A673 (cell line): ENCODE measurements at regions not wholly inside any gene's neighbourhood (a gene's known extent, or its start where the extent isn't known, plus 50 kb on each side); places are given as distances from the start of the nearest gene placed in this dataset.

Source experiments
- BruUV-seq: library from RNA; stranded (reverse); fragments of 400-500 nt; replicated peaks from 2 replicates; lab custom pipeline; 2021; lab: Mats Ljungman, UMichigan
- CTCF ChIA-PET: fragments of 300-600 bp; sonication (Branson Sonifier 250); formaldehyde crosslinking; loops from one replicate; lab custom pipeline; 2022; ENCODE audit warnings: antibody characterized with exemption; lab: Charles Lee
- POLR2A ChIA-PET: fragments of 300-600 bp; sonication (Branson Sonifier 250); formaldehyde crosslinking; loops from one replicate; lab custom pipeline; 2022; ENCODE audit warnings: antibody characterized with exemption; ENCODE audit not compliant: low non-redundant PET; lab: Charles Lee
- DNase-seq: peaks from one replicate; pipeline ENCODE4 v3.0.0-alpha.2; 2015; ENCODE audit warnings: low spot score
- H3K27ac ChIP-seq: fragments of 200-600 bp; sonication (generic); 2 replicates; pipeline ENCODE4 v1.5.1; 2016; ENCODE audit warnings: mixed run types, low read depth, mild to moderate bottlenecking, mixed read lengths, antibody characterized with exemption, low read length; ENCODE audit not compliant: poor library complexity, severe bottlenecking
- H3K27me3 ChIP-seq: fragments of 200-600 bp; sonication (generic); replicated peaks from 2 replicates; pipeline ENCODE4 v1.6.1; 2017; ENCODE audit warnings: mixed run types, low read depth, mild to moderate bottlenecking, mixed read lengths, antibody characterized with exemption, low read length; ENCODE audit not compliant: insufficient read depth, poor library complexity
- H3K36me3 ChIP-seq: fragments of 200-600 bp; sonication (generic); 2 replicates; pipeline ENCODE4 v1.6.1; 2016; ENCODE audit warnings: mixed run types, mild to moderate bottlenecking, mixed read lengths, antibody characterized with exemption, low read length; ENCODE audit not compliant: insufficient read depth, poor library complexity, severe bottlenecking
- H3K4me1 ChIP-seq: fragments of 200-600 bp; sonication (generic); 2 replicates; pipeline ENCODE4 v1.6.1; 2017; ENCODE audit warnings: mixed run types, mild to moderate bottlenecking, mixed read lengths, antibody characterized with exemption, low read length; ENCODE audit not compliant: insufficient read depth, poor library complexity, severe bottlenecking
- H3K4me3 ChIP-seq: fragments of 200-600 bp; sonication (generic); 2 replicates; pipeline ENCODE4 v1.5.1; 2016; ENCODE audit warnings: low read depth, mixed run types, mild to moderate bottlenecking, mixed read lengths, low read length; ENCODE audit not compliant: poor library complexity, severe bottlenecking
- H3K9me3 ChIP-seq: fragments of 200-600 bp; sonication (generic); 2 replicates; pipeline ENCODE4 v1.6.1; 2016; ENCODE audit warnings: mixed run types, low read depth, mild to moderate bottlenecking, mixed read lengths, antibody characterized with exemption, low read length; ENCODE audit not compliant: poor library complexity, severe bottlenecking
- EZH2 ChIP-seq: fragments of 200-600 bp; sonication (generic); IDR thresholded peaks from 2 replicates; pipeline ENCODE4 v1.6.1; 2017; ENCODE audit warnings: borderline replicate concordance, low read depth, mild to moderate bottlenecking, mixed read lengths, antibody characterized with exemption, low read length; ENCODE audit not compliant: poor library complexity, severe bottlenecking
- intact Hi-C: fragments of 100-400 bp; cut with micrococcal nuclease; formaldehyde crosslinking; loops from one replicate; pipeline ENCODE4 v1.10.0; 2022; ENCODE audit not compliant: unreplicated experiment
- TF ChIP-seq, protein P1 (sequence below): fragments of 300-800, 200-600 bp; sonication (generic); conservative IDR thresholded peaks from 2 replicates; pipeline ENCODE4 v1.5.1; 2017; ENCODE audit warnings: low read depth, mild to moderate bottlenecking, antibody characterized with exemption, low read length, moderate library complexity, mixed read lengths

DNA sequence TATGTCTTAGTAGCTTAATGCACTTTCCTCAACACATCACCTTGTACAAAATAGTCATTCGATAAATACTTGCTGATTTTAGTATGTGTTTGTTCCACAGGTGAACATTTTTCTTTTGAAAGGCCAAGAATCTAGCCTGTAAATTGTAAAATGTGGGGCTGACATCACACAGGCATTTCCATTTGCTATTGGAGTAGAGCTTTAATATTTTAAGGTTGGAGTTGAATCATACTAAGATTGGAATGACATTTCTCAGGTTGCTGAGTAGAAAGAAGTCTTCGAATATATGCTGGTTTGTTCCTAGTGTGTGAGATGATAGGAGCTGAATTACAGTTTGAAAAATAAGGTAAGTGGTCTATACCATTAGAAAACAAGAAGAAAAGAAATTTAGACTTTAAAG lies 112.3 kb upstream of the FRY start:
- no peak for TF ChIP-seq EZH2
- TF ChIP-seq, protein P1, sequence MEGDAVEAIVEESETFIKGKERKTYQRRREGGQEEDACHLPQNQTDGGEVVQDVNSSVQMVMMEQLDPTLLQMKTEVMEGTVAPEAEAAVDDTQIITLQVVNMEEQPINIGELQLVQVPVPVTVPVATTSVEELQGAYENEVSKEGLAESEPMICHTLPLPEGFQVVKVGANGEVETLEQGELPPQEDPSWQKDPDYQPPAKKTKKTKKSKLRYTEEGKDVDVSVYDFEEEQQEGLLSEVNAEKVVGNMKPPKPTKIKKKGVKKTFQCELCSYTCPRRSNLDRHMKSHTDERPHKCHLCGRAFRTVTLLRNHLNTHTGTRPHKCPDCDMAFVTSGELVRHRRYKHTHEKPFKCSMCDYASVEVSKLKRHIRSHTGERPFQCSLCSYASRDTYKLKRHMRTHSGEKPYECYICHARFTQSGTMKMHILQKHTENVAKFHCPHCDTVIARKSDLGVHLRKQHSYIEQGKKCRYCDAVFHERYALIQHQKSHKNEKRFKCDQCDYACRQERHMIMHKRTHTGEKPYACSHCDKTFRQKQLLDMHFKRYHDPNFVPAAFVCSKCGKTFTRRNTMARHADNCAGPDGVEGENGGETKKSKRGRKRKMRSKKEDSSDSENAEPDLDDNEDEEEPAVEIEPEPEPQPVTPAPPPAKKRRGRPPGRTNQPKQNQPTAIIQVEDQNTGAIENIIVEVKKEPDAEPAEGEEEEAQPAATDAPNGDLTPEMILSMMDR, result no peak
- no peak for DNase-seq
- no peaks in the 10 kb centered on the region for H3K9me3 ChIP-seq
- intact Hi-C loops, result no loop called here
- ChIA-PET CTCF (no interaction called here), POLR2A (interaction anchor here (0.6 kb wide), 1 partner anchor 67 kb away, joined by 8 read pairs; no protein-coding TSS in a partner anchor)
- no peaks in the 10 kb centered on the region for H3K4me1 ChIP-seq
- H3K27ac ChIP-seq, result no peak overlapping the region
- BruUV-seq, result no TSS peak
- H3K36me3 ChIP-seq, result no peaks in the 10 kb centered on the region
- H3K27me3 ChIP-seq, result no peaks in the 10 kb centered on the region
- no peak overlapping the region for H3K4me3 ChIP-seq

DNA sequence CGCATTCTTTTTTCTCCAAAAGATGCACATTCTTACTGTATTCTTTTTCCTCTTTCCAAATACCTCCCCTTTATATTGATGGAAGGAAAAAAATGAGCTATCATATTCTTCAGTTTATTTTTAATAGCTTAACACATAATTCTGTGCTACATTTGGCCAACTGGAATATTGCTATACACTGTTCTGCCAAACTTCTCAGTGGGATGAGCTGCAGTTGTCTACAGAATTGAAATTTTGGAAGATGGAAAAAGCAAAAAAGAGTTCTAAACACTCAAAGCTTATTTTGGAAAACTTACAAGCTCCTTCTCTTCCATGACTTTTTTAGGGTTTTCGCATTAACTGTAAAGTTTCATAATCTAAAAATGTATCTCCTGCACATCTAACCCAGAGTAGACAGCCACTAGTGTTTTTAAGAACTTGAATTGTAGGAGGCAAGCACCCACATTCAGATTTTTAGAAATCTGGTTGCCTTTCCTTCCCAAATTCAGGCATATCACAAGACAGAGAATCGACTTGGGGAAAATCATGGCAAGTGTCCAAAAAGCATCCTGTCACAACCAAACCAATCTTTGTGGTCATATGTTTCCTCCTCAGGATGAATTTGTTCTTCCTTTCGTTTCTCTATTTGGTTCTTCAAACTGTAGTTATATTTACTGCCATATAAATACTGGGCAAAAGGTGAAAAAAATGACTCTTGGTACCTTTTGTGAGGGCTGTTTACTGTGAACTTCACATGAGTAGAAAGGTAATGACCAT lies 111.4 kb upstream of the FRY start:
- no peaks in the 10 kb centered on the region for H3K27me3 ChIP-seq
- H3K9me3 ChIP-seq, result no peaks in the 10 kb centered on the region
- H3K27ac ChIP-seq, result no peak overlapping the region
- intact Hi-C loops, result no loop called here
- DNase-seq, result no peak
- TF ChIP-seq EZH2, result no peak
- TF ChIP-seq, protein P1, result no peak
- H3K36me3 ChIP-seq, result no peaks in the 10 kb centered on the region
- H3K4me3 ChIP-seq, result no peak overlapping the region
- ChIA-PET POLR2A (interaction anchor here (0.6 kb wide), 2 partner anchors 11 to 66 kb away, joined by 6 to 8 read pairs; no protein-coding TSS in a partner anchor), CTCF (no interaction called here)
- no TSS peak for BruUV-seq
- no peaks in the 10 kb centered on the region for H3K4me1 ChIP-seq

DNA sequence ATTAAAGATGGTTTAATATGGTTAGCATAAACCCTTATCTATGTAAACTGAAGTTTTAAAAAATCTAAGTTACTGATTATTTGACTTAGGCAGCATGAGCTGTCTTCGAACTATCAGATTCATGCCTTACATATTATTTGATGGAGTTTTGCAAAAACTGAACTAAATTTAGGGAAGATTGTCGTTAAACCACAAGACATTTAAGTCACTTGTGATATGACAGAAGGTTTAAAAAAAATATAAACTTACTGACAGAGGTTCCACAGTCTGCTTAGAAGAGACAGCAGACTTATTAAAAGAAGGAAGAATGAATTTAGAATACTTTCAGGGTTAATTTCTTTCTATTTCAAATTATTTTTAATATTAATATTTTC lies 110.9 kb upstream of the FRY start:
- Histone ChIP-seq H3K36me3 (no peaks in the 10 kb centered on the region), H3K27ac (no peak overlapping the region), H3K4me1 (no peaks in the 10 kb centered on the region), H3K4me3 (no peak overlapping the region), H3K27me3 (peaks cover under 1% of the 10 kb centered on the region), H3K9me3 (no peaks in the 10 kb centered on the region)
- CTCF ChIA-PET, result no interaction called here
- TF ChIP-seq, protein P1, result no peak
- TF ChIP-seq EZH2, result no peak
- POLR2A ChIA-PET, result no interaction called here
- DNase-seq, result no peak
- no TSS peak for BruUV-seq
- intact Hi-C loops, result no loop called here
